ENCODE measurements at regions not wholly inside any gene's neighbourhood (a gene's known extent, or its start where the extent isn't known, plus 50 kb on each side); places are given as distances from the start of the nearest gene placed in this dataset.

DNA sequence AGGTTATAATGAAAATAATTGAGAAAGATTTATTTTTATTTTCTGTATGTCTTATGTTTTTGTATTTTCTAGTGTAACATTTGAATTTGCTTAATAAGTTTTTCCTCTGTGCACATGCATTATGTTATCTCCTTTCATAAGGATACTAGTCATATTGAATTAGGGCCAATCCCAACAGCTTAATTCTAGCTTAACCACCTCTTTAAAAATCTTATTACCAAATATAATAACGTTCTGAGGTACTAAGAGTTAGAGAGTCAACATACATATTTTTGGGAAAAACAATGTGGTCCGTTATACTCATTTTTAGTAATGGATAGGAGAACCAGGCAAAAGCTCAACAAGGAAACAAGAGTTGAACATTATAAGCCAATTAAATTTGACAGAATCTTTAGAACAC lies 845.6 kb upstream of the SEL1L start:
- H3K4me3 ChIP-seq (replicated peaks in 1 of 3; ENCODE audit: insufficient read depth in 1 of 3, low read depth in 1 of 3, low read length in 3 of 3) = no peak overlapping the region
- no peak overlapping the region for H3K9ac ChIP-seq (replicated peaks; ENCODE audit: extremely low read depth, insufficient read depth, low read length)
- H2AFZ ChIP-seq (ENCODE audit: low read depth, low read length) = no peak overlapping the region
- no peaks in the 10 kb centered on the region for H3K27me3 ChIP-seq (ENCODE audit: control insufficient read depth in 2 of 2, insufficient read depth in 2 of 2, low read length in 2 of 2)
- dilution Hi-C loops (cut with MboI; ENCODE audit: extremely low pct_ligation_motif_present, low sequenced_read_pairs) (no loop called here), intact Hi-C loops (cut with micrococcal nuclease) (no loop called here)
- H3K36me3 ChIP-seq (ENCODE audit: control insufficient read depth in 2 of 2, extremely low read depth in 1 of 2, insufficient read depth in 2 of 2, low read length in 2 of 2) = no peaks in the 10 kb centered on the region
- H3K9me3 ChIP-seq (replicated peaks; ENCODE audit: control insufficient read depth, insufficient read depth, low read length) = no peaks in the 10 kb centered on the region
- no peaks in the 10 kb centered on the region for H3K4me1 ChIP-seq (ENCODE audit: control insufficient read depth, extremely low read depth, insufficient read depth, low read length)
- no peak overlapping the region for H3K4me2 ChIP-seq (ENCODE audit: insufficient read depth, low read length)
- ChIA-PET CTCF (no interaction called here), POLR2A (no interaction called here)
- no peak for FAIRE-seq
- H3K79me2 ChIP-seq (ENCODE audit: control insufficient read depth, insufficient read depth, low read length) = no peaks in the 10 kb centered on the region
- H4K20me1 ChIP-seq (replicated peaks; ENCODE audit: control insufficient read depth, extremely low read depth, insufficient read depth, low read length) = no peaks in the 10 kb centered on the region
- DNase-seq (ENCODE audit: low read depth, low spot score) = no peak
- no TSS peak for BruUV-seq (replicated peaks)
- H3K9me1 ChIP-seq (replicated peaks; ENCODE audit: control insufficient read depth, extremely low read depth, insufficient read depth, low read length) = no peaks in the 10 kb centered on the region
- no peak overlapping the region for H3K27ac ChIP-seq (ENCODE audit: insufficient read depth, low read depth, low read length)
- TF ChIP-seq FOS (IDR thresholded peaks at IDR 0.05; ENCODE audit: borderline replicate concordance, insufficient read depth, low read length) (no peak), GATA2 (IDR thresholded peaks at IDR 0.05; ENCODE audit: insufficient read depth, insufficient read length, low read depth, low read length) (no peak), POLR2A (IDR thresholded peaks at IDR 0.05; ENCODE audit: low read depth, low read length) (no peak), MYC (IDR thresholded peaks at IDR 0.05; ENCODE audit: low read depth, low read length) (no peak), JUN (IDR thresholded peaks at IDR 0.05; ENCODE audit: borderline replicate concordance, insufficient read depth, insufficient read length, low read depth) (no peak), POLR2AphosphoS5 (IDR thresholded peaks at IDR 0.05; ENCODE audit: insufficient read depth, low read depth, low read length) (no peak), EZH2 (IDR thresholded peaks at IDR 0.05; ENCODE audit: borderline replicate concordance, low read depth, low read length, severe bottlenecking) (no peak)
- TF ChIP-seq, protein P1, sequence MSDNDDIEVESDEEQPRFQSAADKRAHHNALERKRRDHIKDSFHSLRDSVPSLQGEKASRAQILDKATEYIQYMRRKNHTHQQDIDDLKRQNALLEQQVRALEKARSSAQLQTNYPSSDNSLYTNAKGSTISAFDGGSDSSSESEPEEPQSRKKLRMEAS (IDR thresholded peaks at IDR 0.05; ENCODE audit: insufficient read depth, insufficient read length) = no peak
- TF ChIP-seq, protein P2, sequence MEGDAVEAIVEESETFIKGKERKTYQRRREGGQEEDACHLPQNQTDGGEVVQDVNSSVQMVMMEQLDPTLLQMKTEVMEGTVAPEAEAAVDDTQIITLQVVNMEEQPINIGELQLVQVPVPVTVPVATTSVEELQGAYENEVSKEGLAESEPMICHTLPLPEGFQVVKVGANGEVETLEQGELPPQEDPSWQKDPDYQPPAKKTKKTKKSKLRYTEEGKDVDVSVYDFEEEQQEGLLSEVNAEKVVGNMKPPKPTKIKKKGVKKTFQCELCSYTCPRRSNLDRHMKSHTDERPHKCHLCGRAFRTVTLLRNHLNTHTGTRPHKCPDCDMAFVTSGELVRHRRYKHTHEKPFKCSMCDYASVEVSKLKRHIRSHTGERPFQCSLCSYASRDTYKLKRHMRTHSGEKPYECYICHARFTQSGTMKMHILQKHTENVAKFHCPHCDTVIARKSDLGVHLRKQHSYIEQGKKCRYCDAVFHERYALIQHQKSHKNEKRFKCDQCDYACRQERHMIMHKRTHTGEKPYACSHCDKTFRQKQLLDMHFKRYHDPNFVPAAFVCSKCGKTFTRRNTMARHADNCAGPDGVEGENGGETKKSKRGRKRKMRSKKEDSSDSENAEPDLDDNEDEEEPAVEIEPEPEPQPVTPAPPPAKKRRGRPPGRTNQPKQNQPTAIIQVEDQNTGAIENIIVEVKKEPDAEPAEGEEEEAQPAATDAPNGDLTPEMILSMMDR (IDR thresholded peaks at IDR 0.05; ENCODE audit: extremely low read depth in 1 of 2, insufficient read depth in 1 of 2, low read depth in 1 of 2, low read length in 2 of 2) = no peak
